A549 (cell line): ENCODE measurements at regions not wholly inside any gene's neighbourhood (a gene's known extent, or its start where the extent isn't known, plus 50 kb on each side); places are given as distances from the start of the nearest gene placed in this dataset.

ENCODE experiments used
- ATAC-seq, 2 experiments: fragments of 200-7000 bp in 1 of 2; fragments of >200 bp in 1 of 2; cut with Nextera tagmentation in 1 of 2; cut with Tn5 transposase in 1 of 2; 3 replicates each; pipeline versions ENCODE4 v1.8.0 to v1.9.1; 2018 to 2020; ENCODE audit warnings: mild to moderate bottlenecking in 1 of 2, moderate library complexity in 1 of 2
- CTCF ChIA-PET: fragments of 300-600 bp; sonication (Branson Sonifier 250); formaldehyde crosslinking; extraction: SDS; loops from one replicate; lab custom pipeline; 2021; ENCODE audit warnings: antibody characterized with exemption, inconsistent platforms; lab: Yijun Ruan, JAX
- POLR2A ChIA-PET: fragments of 350-600 bp; formaldehyde crosslinking; extraction: SDS; loops from one replicate; lab custom pipeline; 2021; ENCODE audit warnings: antibody characterized with exemption, inconsistent platforms; lab: Yijun Ruan, JAX
- DNase-seq, 2 experiments: peaks; one replicate each; pipeline versions ENCODE4 v3.0.0 to v3.0.0-alpha.2; 2011 to 2016; ENCODE audit warnings: low read depth in 1 of 2, low spot score in 1 of 2
- FAIRE-seq: peaks from 2 replicates; lab custom pipeline; 2011; peaks lifted over from hg19 to GRCh38; lab: Jason Lieb, UNC
- H3K27ac ChIP-seq, 2 experiments: fragments of >200 bp; sonication (Bioruptor Twin); formaldehyde crosslinking; 3 replicates each; pipeline ENCODE4 v1.5.1; 2016 to 2017
- H3K4me1 ChIP-seq: fragments of >200 bp; sonication (Bioruptor Twin); formaldehyde crosslinking; 3 replicates; pipeline ENCODE4 v1.6.1; 2016
- H3K4me2 ChIP-seq: fragments of >200 bp; sonication (Bioruptor Twin); formaldehyde crosslinking; 3 replicates; pipeline ENCODE4 v1.6.1; 2016
- H3K4me3 ChIP-seq: fragments of >200 bp; sonication (Bioruptor Twin); formaldehyde crosslinking; 3 replicates; pipeline ENCODE4 v1.5.1; 2016
- H3K9me3 ChIP-seq: fragments of >200 bp; sonication (Bioruptor Twin); formaldehyde crosslinking; 3 replicates; pipeline ENCODE4 v1.6.1; 2016
- BHLHE40 ChIP-seq: IDR thresholded peaks from 2 replicates; pipeline ENCODE4 v1.6.1; 2012; ENCODE audit warnings: low read depth, low read length, inconsistent platforms
- CBX2 ChIP-seq: fragments of 200-600 bp; sonication (generic); IDR thresholded peaks from 2 replicates; pipeline ENCODE4 v1.6.1; 2016; ENCODE audit warnings: low read depth, mild to moderate bottlenecking, borderline replicate concordance
- CBX8 ChIP-seq: fragments of 200-600 bp; sonication (generic); IDR thresholded peaks from 2 replicates; pipeline ENCODE4 v1.6.1; 2016
- CEBPB ChIP-seq, 2 experiments: fragments of >200 bp in 1 of 2; sonication (Bioruptor Twin) in 1 of 2; formaldehyde crosslinking in 1 of 2; IDR thresholded peaks; 2 replicates each; pipeline ENCODE4 v1.6.1; 2012 to 2016
- CHD4 ChIP-seq: fragments of 200-600 bp; sonication (generic); IDR thresholded peaks from 2 replicates; pipeline ENCODE4 v1.6.1; 2016; ENCODE audit warnings: antibody characterized with exemption, mild to moderate bottlenecking, borderline replicate concordance
- EHMT2 ChIP-seq: fragments of 200-600 bp; sonication (generic); IDR thresholded peaks from 2 replicates; pipeline ENCODE4 v1.6.1; 2016; ENCODE audit warnings: antibody characterized with exemption, low read depth, mild to moderate bottlenecking, moderate library complexity
- GATA3 ChIP-seq: IDR thresholded peaks from 2 replicates; pipeline ENCODE4 v1.6.1; 2012; ENCODE audit warnings: borderline replicate concordance
- HEYL ChIP-seq: fragments of 250-450 bp; sonication (Bioruptor Pico); IDR thresholded peaks from 2 replicates; pipeline ENCODE4 v1.8.0; 2021; ENCODE audit warnings: mild to moderate bottlenecking, moderate library complexity
- HOXB5 ChIP-seq: fragments of 250-450 bp; sonication (Bioruptor Pico); IDR thresholded peaks from 2 replicates; pipeline ENCODE4 v1.5.0; 2020; ENCODE audit warnings: mild to moderate bottlenecking, moderate library complexity
- MYC ChIP-seq: IDR thresholded peaks from 2 replicates; pipeline ENCODE4 v1.6.1; 2012; ENCODE audit warnings: mild to moderate bottlenecking, inconsistent platforms, low read length, improper control_type of control experiment, borderline replicate concordance
- NR3C1 ChIP-seq: fragments of >200 bp; sonication (Bioruptor Twin); formaldehyde crosslinking; IDR thresholded peaks from 3 replicates; pipeline ENCODE4 v1.6.1; 2017
- RAD21 ChIP-seq, 2 experiments: fragments of >200 bp in 1 of 2; sonication (Bioruptor Twin) in 1 of 2; formaldehyde crosslinking in 1 of 2; IDR thresholded peaks in 1 of 2; conservative IDR thresholded peaks in 1 of 2; 2 replicates in 1 of 2; 3 replicates in 1 of 2; pipeline ENCODE4 v1.6.1; 2012 to 2018; ENCODE audit warnings: inconsistent platforms in 1 of 2
- RFX5 ChIP-seq: fragments of 450-650 bp; IDR thresholded peaks from 2 replicates; pipeline ENCODE4 v1.7.1; 2014; ENCODE audit warnings: antibody characterized with exemption, mild to moderate bottlenecking, moderate library complexity
- RNF2 ChIP-seq: fragments of 200-600 bp; sonication (generic); IDR thresholded peaks from 2 replicates; pipeline ENCODE4 v1.6.1; 2016; ENCODE audit warnings: low read depth, mild to moderate bottlenecking, antibody characterized with exemption, moderate library complexity, borderline replicate concordance
- TFCP2L1 ChIP-seq: fragments of 250-450 bp; sonication (Bioruptor Pico); IDR thresholded peaks from 2 replicates; pipeline ENCODE4 v1.5.0; 2021; ENCODE audit warnings: mild to moderate bottlenecking
- WGBS: methylation state at CpG from one replicate; pipeline ENCODE4 v1.1.6; 2017; ENCODE audit errors: missing lambda C conversion rate; 5-methylcytosine and 5-hydroxymethylcytosine counted together
- TF ChIP-seq, protein P1 (sequence below): IDR thresholded peaks from 2 replicates; pipeline ENCODE4 v1.6.1; 2012
- TF ChIP-seq, protein P2 (sequence below): fragments of 450-650 bp; IDR thresholded peaks from 2 replicates; pipeline ENCODE4 v1.6.1; 2014; ENCODE audit warnings: antibody characterized with exemption
- TF ChIP-seq, protein P3 (sequence below): IDR thresholded peaks from 2 replicates; pipeline ENCODE4 v1.6.1; 2012; ENCODE audit warnings: low read depth, borderline replicate concordance
- TF ChIP-seq, protein P4 (sequence below): fragments of 250-450 bp; sonication (Bioruptor Pico); IDR thresholded peaks from 2 replicates; pipeline ENCODE4 v1.5.0; 2020; ENCODE audit warnings: low read depth, mild to moderate bottlenecking, moderate library complexity

DNA sequence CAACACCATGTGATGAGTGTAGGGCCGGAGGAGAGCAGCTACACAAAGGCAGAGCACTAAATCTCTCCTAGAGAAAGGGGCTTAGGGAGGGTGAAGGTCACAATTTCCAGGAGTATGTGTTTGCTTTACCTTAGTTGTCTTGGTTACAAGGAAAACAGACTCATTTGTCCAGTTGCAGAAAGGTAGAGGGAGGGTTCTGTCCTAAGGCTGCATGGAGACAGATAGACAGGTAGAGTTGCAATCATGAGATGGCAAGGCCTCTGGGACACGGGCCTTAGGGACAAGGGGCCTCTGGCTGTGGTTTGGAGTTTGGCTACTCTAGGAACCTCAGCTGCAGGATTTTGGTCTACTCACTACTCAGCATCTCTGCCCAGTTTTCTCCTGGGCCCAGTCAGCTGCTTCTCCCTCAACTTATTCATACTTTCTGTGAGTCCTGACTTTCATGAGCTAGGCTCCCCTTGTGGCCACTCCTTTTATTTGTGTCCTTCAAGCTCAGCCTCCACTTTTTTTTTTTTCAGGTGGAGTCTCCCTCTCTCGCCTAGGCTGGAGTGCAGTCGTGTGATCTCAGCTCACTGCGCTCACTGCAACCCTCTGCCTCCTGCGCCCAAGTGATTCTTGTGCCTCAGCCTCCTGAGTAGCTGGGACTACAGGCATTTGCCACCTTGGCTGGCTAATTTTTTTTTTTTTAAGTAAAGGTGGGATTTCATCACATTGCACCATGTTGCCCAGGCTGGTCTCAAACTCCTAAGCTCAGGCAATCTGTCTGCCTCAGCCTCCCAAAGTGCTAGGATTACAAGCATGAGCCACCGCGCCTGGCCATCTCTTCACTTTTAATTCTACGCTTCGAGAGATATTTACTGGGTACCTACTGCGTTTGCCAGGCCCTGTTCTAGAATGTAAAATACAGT, 76.6 kb downstream of the PTPDC1 start:
- 81% methylated on average over 11 of the region's 11 CpGs for WGBS
- peak in 1 of 2 experiments; percentile 11; a peak in 1 of 5 replicates for TF ChIP-seq RAD21 (conservative IDR thresholded peaks at IDR 0.05 in 1 of 2, IDR thresholded peaks at IDR 0.05 in 1 of 2)
- TF ChIP-seq, protein P1, sequence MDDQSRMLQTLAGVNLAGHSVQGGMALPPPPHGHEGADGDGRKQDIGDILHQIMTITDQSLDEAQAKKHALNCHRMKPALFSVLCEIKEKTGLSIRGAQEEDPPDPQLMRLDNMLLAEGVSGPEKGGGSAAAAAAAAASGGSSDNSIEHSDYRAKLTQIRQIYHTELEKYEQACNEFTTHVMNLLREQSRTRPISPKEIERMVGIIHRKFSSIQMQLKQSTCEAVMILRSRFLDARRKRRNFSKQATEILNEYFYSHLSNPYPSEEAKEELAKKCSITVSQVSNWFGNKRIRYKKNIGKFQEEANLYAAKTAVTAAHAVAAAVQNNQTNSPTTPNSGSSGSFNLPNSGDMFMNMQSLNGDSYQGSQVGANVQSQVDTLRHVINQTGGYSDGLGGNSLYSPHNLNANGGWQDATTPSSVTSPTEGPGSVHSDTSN: no peak
- 0 out of 6 replicates have a peak overlapping the region, but pooled peaks of 1 of the 2 experiments have one; percentile 7 for H3K27ac ChIP-seq
- DNase-seq (peak in 1 of 2 experiments; percentile 39), ATAC-seq (peak in 1 of 2 experiments; percentile 15; a peak in 2 of 6 replicates), FAIRE-seq (no peak)
- H3K4me1 ChIP-seq: peaks cover 21% of the 10 kb centered on the region
- H3K9me3 ChIP-seq: no peaks in the 10 kb centered on the region
- H3K4me2 ChIP-seq: no peak overlapping the region
- ChIA-PET POLR2A (no interaction called here), CTCF (interaction anchor here (0.6 to 1.5 kb wide), 10 partner anchors 12 to 901 kb away, joined by 3 to 6 read pairs (median 3); no protein-coding TSS in a partner anchor)
- H3K4me3 ChIP-seq: no peak overlapping the region

DNA sequence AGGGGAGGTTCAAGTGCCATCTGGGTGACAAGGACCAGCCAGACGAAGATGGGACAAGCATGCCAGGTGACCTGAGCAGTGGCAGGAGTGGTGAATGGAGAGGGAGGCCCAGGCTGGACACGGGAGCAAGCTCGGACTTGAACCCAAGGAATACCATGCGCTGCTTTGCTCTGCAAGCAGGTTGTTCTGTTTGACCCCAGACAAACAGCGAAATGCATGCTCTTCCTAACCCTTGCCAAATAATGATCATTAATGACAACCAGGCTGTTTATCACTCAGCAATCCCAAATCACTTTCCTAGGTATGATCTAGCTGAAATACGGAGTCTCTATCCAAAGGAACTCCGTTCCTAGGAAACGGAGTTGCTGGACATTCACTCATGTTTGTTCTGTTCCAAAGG, 77.4 kb downstream of the PTPDC1 start:
- WGBS: 83% methylated on average over 8 of the region's 8 CpGs
- no peak for ATAC-seq
- CTCF ChIA-PET: interaction anchor here (1.1 to 2.4 kb wide), 5 partner anchors 8 to 147 kb away, joined by 3 to 8 read pairs (median 3); no protein-coding TSS in a partner anchor
- TF ChIP-seq EHMT2 (no peak), CEBPB (IDR thresholded peaks at IDR 0.05) (no peak), RFX5 (no peak), CHD4 (no peak), MYC (no peak), NR3C1 (no peak), RNF2 (no peak), CBX8 (no peak), HOXB5 (CRISPR knock-in tag) (no peak), GATA3 (no peak), CBX2 (no peak), BHLHE40 (no peak), HEYL (CRISPR knock-in tag) (no peak), TFCP2L1 (no peak)
- TF ChIP-seq, protein P2, sequence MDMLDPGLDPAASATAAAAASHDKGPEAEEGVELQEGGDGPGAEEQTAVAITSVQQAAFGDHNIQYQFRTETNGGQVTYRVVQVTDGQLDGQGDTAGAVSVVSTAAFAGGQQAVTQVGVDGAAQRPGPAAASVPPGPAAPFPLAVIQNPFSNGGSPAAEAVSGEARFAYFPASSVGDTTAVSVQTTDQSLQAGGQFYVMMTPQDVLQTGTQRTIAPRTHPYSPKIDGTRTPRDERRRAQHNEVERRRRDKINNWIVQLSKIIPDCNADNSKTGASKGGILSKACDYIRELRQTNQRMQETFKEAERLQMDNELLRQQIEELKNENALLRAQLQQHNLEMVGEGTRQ: no peak
- TF ChIP-seq, protein P3, sequence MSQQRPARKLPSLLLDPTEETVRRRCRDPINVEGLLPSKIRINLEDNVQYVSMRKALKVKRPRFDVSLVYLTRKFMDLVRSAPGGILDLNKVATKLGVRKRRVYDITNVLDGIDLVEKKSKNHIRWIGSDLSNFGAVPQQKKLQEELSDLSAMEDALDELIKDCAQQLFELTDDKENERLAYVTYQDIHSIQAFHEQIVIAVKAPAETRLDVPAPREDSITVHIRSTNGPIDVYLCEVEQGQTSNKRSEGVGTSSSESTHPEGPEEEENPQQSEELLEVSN: no peak
- TF ChIP-seq, protein P4, sequence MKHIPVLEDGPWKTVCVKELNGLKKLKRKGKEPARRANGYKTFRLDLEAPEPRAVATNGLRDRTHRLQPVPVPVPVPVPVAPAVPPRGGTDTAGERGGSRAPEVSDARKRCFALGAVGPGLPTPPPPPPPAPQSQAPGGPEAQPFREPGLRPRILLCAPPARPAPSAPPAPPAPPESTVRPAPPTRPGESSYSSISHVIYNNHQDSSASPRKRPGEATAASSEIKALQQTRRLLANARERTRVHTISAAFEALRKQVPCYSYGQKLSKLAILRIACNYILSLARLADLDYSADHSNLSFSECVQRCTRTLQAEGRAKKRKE: no peak
- TF ChIP-seq, protein P1: no peak
- DNase-seq: no peak
- no peaks in the 10 kb centered on the region for H3K9me3 ChIP-seq
- no peak overlapping the region for H3K4me2 ChIP-seq
- H3K27ac ChIP-seq: no peak overlapping the region
- FAIRE-seq: no peak
- H3K4me1 ChIP-seq: peaks cover 17% of the 10 kb centered on the region
- POLR2A ChIA-PET: no interaction called here
- no peak overlapping the region for H3K4me3 ChIP-seq
